HCEC 1CT (cell line): ENCODE measurements at regions not wholly inside any gene's neighbourhood (a gene's known extent, or its start where the extent isn't known, plus 50 kb on each side); places are given as distances from the start of the nearest gene placed in this dataset.

ENCODE experiments used
- DNase-seq: peaks from one replicate; pipeline ENCODE4 v3.0.0-alpha.2; 2017

DNA sequence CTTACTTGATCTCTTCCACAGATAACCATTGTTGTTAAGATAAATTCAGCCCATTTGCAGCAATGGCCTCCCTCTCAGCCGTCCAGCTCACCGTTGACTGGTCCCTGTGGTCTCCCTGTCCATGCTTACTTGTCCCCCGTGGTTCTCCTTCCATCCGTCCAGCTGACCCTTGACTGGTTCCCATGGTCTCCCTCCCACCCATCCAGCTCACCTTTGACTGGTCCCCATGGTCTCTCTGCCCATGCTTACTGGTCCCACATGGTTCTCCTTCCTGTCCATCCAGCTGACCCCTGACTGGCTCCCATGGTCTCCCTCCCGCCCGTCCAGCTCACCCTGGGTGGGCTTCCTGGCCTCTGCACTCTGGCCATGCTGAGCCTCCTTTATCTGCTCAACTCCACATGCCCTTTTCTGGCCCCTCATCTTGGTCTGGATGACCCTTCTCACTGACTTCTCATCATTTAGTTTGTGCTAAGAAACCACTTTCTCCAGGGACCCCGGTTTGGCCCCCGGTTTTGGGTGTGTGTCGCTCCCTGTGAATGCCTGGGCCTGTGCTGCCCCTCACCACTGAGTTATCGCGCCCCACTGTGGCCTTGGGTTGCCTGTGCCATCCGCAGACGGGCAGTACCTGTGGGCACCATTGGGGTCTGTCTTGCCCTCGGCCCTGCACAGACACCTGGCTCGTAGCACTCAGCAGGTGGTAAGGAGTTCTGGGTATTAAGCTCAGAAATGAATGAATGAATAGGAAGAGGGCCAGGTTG is 146.4 kb downstream of the ERMARD start:
- no peak for DNase-seq

DNA sequence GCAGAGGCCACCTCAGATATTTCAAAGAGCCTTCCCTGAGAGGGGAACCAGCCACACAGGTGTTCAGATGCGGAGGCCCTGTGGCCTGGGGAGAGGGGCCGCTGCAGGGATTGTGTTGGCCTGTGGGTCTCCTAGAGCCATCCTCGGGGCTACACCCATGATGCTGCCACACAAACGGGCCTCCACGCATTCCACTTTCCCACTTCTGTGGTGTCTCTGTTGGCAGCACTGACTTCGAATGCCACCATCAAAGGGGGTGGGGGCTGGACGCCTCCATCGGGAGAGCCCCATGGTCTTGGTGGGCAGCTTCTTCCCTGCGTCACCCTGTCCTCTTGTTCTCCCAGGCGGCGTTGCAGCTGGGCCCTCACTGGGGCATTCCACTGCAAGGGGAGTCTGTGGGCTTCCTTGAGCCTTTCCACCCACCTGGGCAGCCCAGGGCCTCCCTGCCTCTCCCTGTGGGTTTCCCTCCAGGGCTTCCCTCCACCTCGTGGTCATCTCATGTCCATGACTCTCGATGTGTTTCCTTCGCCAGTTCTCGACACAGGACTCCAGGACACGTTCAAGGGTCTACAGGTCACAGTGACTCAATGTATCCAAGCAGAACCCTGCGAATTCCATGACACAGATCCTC is 145.5 kb downstream of the ERMARD start:
- no peak for DNase-seq

DNA sequence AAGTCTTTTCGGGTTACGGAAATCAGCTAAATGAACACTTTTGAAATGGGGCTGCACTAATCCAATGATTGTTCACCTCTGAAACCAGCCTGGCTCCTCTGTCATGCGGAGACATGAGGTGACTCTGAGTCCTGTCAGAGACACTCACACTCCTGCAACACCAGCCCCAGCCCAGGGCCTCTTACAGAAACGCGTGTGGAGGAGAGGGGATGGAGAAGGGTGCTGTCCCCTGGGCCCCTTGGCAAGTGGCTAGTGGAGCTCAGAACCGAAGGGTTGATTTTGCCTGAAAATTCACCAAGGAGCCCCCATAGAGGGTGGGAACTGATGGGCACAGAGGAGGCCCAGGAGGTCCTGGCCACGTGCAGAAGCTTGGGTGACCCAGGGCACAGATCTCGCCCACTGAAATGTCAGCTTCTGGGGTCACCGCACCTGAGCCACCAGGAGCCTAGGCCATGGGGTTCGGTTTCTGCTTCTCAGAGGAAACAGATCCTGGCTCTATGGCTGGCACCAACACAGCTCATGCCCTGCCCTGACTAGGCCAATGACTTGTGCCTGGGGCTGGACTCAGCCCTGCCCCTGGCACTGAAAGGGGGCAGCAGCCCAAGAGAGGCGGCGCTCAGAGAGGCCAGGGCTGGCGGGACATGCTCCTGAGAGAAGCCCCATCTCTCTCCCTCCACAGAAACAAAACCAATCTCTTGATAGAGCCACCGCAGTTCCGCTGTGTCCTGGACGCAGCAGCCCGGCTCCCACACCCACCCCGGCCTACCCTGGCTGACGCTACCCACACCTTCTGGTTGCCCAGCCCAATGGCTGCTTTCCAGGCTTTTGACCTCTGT is 144.7 kb downstream of the ERMARD start:
- no peak for DNase-seq

DNA sequence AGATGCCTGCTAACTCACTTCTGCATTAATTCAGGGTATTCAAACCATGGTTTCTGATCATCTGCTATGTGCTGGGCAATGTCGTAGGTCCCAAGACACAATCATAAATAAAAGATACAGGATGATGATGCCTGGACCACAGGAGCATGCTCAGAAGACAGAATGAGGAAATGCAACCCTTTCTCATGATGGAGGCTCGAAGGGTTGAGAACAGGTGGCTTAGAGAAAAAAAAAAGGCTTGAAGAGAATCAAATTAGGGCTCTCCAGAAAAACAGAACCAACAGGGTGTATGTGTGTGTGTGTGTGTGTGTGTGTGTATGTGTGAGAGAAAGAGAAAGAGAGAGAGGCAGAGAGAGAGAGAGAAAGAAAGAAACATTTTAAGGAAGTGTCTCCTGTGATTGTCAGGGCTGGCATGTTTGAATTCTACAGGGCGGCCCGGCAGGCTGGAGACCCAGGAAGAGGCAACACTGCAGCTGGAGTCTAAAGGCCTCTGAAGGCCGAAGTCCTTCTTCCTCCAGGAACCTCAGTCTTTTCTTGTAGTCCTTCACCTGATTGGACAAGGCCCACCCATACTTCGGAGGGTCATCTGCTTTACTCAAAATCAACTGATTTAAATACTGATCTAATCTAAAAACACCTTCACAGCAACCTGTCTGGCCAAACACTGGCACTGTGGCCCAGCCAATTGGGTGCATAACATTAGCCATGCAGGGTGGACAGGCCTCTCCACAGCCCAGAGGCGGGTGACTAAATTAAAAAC is 143.8 kb downstream of the ERMARD start:
- no peak for DNase-seq

DNA sequence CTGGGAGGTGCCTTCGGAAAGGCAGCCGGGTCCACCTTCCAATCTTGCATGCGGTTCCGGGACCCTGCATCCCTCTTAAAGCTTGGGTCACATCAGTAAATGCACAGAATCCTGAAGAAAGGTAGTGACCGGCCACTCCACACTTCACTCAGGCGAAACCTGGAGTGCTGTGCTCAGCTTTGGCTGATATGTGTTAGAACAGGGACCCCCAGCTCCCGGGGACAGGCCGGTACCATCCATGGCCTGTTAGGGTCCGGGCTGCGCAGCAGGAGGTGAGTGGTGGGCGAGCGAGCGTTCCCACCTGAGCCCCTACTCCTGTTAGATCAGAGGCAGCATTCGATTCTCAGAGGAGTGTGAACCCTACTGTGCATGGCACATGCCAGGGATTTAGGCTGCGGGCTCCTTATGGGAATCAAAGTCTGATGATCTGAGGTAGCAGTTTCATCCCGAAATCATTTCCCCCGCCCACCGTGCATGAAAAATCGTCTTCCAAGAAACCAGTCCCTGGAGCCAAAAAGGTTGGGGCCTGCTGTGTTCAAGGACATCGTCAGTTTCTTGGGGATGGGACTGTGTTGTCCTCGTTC is 143.0 kb downstream of the ERMARD start:
- DNase-seq, result no peak

DNA sequence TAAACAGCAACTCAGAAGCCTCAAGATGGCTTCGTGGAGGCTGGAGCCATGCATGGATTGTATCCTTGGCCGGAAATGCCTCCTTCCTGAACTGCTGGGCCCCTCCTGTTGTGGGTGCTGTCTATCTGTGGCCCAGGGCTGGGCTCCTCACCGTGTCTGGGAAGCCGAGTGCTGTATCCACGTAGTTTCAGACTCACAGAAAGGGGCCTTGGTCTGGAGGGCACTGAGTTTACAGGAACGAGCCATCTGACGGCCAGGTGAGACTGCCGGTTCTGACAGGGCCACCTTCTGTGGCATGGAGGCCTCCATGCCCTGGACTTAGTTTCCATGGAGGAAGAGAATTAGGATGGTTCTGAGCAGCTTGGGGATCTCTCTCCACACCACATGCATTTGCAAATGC is 142.2 kb downstream of the ERMARD start:
- no peak for DNase-seq

DNA sequence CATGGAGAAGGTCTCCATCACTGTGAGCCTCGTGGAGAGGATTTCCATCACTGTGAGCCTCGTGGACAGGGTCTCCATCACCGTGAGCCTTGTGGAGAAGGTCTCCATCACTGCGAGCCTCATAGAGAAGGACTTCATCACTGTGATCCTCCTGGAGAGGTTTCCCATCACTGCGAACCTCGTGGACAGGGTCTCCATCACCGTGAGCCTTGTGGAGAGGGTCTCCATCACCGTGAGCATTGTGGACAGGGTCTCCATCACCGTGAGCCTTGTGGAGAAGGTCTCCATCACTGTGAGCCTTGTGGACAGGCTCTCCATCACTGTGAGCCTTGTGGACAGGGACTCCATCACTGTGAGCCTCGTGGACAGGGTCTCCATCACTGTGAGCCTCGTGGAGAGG is 140.4 kb downstream of the ERMARD start:
- no peak for DNase-seq

DNA sequence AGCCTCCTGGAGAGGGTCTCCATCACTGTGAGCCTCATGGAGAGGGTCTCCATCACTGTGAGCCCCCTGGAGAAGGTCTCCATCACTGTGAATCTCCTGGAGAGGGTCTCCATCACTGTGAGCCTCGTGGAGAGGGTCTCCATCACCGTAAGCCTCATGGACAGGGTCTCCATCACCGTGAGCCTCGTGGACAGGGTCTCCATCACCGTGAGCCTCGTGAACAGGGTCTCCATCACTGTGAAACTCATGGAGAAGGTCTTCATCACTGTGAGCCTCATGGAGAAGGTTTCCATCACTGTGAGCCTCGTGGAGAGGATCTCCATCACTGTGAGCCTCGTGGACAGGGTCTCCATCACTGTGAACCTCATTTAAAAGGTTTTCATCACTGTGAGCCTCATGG is 140.0 kb downstream of the ERMARD start:
- DNase-seq, result no peak

DNA sequence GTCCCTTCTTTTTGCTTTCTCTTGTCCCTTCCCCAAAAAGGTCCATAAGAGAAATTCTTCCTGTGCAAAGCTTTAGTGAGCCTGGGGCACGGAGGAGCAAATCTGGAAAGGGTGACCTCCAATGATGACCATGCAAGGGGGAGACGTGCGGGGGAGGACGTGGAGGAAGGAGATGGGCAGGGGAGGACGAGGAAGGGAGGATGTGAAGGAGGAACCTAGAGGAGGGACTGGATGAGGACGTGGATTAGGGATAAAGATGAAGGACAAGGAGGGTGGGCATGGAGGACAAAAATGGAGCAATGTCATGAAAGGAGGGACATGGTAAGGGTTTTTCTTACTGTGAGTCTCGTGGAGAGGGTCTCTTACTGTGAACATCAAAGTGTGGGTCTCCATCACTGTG is 139.5 kb downstream of the ERMARD start:
- DNase-seq, result no peak

DNA sequence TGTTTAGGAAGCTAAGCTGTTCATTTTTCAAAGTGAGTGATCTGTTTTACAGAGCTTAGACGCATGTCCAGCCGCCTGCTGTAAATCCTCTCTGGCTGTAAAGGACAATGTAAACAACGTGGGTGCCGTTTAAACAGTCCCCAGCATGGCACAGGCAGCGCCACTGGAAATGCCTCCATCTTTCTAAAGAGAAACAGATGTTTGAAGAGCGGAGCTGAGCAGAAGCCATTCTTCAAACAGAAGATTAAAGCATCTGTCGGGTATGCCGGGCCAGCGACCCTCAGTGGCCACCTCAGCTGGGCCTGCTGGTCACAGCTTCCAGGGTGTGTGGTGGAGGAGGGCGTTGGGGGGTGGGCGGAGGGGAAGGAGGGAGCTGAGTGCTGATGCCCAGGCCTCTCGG is 138.6 kb downstream of the ERMARD start:
- DNase-seq, result no peak

DNA sequence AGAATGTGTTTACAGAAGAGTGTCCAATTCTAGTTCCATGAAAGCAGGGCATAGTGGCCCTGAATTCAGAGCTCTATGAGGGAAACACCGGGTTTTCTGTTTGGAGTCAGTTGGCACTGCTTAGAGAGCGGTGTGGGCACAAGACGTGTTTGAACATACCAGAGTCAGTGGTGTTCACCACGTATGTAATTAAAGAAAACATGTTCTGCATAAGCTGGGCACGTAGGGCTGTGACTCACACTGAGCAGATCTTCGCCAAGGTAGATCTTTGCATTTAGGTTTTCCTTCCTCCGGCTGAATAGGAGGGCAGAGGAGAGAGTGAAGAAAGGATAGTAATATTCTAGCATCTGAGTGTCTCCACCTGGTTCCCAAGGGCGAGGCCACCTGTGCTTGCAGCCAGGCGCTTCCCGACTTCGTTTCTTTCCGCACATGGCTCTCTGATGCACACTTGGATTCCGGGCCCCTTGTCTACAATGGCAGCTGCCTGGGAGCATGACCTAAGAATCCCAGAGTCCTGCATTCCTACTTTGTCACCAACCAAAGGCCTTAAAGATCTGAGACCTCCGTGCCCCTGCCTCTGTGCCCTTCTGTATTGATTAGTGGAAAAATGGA is 136.2 kb downstream of the ERMARD start:
- DNase-seq, result no peak

DNA sequence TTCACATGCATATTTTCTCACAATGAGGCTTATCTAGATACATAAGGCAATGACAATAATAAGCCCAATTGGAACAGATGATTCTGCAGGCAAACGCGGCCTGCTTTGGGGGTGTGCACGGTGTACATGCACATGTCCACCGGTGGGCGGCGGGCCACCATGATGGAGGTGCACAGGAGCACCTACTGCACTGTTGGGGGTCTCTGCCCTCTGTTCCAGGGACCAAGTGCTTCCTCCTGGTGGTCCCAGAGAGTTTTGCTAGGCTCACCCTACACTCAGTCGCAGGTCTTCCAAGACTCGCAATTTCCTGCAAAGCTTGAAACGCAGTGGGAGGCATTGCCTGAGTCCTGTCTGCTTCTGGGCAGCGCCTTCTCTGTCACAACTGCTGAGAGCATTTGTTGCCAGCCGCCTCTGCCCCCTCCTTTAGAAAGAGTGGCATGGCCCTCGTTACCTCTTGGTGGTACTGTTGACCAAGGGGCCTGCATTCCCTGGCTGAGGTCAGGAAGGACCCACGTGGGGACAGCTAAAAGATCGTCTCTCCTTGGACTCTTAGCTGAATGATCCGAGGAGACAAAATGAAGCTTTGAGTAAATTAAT is 135.3 kb downstream of the ERMARD start:
- no peak for DNase-seq

DNA sequence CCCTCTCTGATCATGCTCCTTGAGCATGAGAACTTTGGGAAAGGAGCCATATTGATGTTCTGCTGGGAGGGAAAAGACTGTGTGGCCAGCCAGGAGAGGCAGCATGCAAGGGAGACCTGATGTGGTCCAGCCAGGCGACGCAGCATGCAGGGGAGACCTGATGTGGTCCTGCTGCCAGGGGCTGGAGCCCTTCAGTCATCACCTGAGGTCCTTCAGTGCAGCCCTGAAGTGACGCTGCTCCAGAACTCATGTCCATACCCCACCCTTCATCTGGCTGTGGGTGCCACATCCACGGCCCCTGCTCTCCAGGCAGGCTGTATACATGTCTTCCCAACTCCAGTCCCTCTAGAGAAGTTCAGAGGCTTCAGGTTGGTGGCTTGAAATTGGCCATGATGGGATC is 134.4 kb downstream of the ERMARD start:
- DNase-seq, result no peak

DNA sequence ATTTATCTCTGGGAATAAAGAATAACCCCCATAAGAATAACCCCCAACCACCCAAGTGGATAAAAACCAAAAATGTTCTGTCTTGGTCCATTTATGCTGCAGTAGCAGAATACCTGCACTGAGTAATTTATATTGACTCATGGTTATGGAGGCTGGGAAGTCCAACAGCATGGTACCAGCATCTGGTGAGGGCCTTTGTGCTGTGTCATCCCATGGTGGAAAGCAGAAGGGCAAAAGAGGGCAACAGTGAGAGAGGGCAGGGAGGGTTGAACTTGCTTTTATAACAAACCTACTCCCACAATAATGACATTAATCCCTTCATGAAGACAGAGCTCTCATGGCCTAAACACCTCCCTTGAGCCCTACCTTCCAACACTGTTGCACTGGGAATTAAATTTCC is 133.7 kb downstream of the ERMARD start:
- no peak for DNase-seq

DNA sequence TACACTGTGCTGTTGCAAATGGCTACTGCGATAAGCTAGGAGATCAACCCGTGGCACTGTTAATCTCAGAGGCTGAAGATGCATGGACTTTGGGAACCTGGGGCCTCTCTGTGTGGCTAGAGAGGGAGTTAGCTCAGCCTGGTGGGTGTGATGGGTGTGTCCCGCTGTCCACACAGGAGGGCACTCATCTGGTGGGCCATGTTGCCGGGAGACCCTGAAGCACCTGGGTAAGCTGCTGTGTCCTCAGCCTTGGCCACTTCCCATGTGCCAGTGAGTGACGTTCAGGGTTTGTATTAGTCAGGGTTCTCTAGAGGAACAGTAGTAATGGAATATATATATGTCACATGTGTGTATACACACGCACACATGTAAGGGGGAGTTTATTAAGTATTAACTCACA is 132.7 kb downstream of the ERMARD start:
- DNase-seq, result no peak

DNA sequence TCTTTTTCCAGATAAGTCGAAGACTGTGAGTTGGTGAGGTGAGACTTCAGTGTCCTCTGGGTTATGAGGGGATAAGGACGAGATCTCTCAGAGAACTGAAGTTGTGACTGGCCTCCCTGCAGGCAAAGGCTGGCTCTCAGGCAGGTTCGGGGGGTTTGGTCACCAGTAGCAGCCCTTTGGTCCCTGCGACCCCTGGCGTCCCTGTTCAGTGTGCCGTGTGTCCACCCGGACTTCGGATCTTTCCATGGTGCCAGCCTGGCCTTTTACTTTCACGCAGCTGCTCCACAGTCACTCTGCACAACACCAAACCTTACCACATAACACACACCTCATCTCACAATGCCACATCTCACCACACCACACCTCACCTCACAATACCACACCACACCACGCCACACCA is 131.9 kb downstream of the ERMARD start:
- no peak for DNase-seq

DNA sequence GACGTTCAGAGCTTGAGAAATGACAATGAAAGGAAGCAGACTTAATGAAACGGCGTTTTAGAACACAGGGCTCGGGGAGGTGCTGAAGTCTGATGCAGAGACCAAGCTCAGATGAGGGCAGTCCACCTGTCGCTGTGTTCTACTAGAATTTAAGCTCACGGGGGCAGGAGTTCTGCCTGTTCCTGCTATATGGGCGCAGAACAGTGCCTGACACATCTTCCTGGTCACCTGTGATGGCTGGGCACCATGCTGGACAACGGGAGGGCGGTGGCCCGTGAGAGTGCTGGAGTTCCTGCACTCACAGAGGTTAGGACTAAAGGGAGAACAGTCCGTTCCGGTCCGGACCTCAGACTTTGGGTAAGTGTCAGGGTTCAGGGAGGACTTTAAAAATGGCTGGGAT is 130.6 kb downstream of the ERMARD start:
- DNase-seq, result no peak

DNA sequence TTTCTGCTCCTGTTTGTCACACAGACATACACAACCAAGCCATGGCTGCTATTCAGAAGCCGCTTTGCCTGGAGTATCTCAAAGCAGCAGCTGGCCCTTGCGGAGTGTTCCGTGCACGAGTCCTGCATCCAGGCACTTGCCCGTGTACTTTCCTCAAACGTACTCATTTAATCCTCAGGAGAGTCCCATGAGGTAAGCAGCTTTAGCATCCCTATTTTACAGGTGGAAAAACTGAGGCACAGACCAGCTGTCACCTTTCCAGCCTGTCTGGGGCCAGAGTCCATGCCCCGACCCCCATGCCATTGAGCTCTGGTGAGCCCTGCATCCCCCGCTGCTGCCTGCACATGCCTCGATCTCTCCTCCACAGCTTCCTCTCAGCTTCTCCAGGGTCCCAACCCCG is 130.0 kb downstream of the ERMARD start:
- DNase-seq, result no peak

DNA sequence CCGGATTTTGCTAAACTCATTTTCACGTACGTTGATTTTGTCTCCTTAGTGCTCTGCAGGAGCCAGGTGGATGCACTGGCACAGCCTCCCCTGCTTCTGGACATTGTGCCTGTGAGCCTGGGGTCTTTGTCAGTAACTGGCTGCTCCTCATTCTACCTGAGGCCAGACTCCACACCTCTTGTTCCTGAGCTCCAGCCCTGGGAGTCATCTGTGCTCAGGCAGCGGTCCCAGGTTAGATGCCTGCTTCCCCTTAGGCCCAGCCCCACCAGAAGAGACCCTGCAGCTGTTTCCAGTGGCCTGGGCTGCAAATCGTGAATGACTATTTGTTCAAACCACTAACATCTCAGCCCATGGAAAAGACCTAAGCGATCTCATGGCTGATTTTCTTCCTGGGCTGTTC is 129.1 kb downstream of the ERMARD start:
- no peak for DNase-seq

DNA sequence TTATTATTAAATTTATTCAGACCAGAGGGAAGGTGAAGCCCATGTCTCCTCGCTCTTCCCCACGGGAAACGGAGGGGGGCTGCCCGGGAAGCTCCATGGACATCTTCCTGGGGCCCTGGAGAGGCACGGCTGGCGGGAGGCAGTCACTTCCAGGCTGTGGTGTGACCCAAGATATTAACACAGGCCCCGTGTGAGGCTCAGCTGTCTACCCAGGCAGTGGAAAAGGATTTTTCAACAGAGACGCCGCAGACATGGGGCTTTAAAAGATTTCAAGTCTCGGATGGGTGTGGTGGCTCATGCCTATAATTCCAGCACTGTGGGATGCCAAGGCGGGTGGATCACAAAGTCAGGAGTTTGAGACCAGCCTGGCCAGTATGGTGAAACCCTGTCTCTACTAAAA is 117.9 kb downstream of the ERMARD start:
- no peak for DNase-seq

DNA sequence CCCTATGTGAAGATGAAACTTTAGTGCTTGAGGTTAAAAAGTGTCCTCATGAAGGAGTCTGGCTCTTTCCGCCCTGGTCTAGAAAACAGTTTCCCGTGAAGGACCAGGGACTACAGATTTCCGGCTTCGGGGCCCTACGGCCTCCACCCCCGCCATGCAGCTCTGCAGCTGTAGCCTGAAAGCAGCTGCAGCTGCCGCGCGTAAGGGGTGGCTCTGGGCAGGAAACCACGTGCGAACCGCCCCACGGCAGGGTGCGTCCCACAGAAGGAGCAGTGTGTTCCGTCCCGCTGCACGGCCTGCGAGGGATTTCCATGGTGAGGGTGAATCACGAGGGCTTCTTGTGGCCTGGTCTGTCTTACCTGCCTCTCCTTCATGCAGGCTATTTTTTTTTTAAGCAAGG is 117.0 kb downstream of the ERMARD start:
- no peak for DNase-seq

DNA sequence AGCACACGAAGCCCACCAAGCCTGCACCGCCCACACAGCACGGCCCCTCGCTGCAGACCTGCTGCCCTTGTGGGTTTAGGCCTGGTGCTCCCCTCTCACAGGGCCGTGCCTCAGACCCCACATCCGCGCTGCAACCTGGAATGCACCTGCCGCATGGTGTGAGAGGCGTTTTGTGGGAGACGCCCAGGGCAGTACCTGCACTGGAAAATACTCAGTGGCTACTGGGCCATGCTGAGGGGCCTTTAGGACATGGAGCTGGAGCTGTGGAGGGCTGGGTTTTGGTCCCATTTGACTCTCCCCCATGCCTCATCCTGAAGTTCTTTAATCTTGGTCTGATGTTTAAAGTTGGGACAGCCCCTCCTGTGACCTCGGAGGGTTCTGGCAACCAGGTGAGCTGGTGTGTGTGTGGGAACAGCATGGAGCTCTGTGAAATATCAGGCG is 116.3 kb downstream of the ERMARD start:
- no peak for DNase-seq
